A549 (cell line): ENCODE measurements at regions not wholly inside any gene's neighbourhood (a gene's known extent, or its start where the extent isn't known, plus 50 kb on each side); places are given as distances from the start of the nearest gene placed in this dataset.
A peak's percentile ranks its signal among the peaks of the same experiment; 100 is the strongest.

Source experiments
- ATAC-seq, 2 experiments: fragments of 200-7000 bp in 1 of 2; fragments of >200 bp in 1 of 2; cut with Nextera tagmentation in 1 of 2; cut with Tn5 transposase in 1 of 2; 3 replicates each; pipeline versions ENCODE4 v1.8.0 to v1.9.1; 2018 to 2020; ENCODE audit warnings: mild to moderate bottlenecking in 1 of 2, moderate library complexity in 1 of 2
- CTCF ChIA-PET: fragments of 300-600 bp; sonication (Branson Sonifier 250); formaldehyde crosslinking; extraction: SDS; loops from one replicate; lab custom pipeline; 2021; ENCODE audit warnings: antibody characterized with exemption, inconsistent platforms; lab: Yijun Ruan, JAX
- POLR2A ChIA-PET: fragments of 350-600 bp; formaldehyde crosslinking; extraction: SDS; loops from one replicate; lab custom pipeline; 2021; ENCODE audit warnings: antibody characterized with exemption, inconsistent platforms; lab: Yijun Ruan, JAX
- DNase-seq, 2 experiments: peaks; one replicate each; pipeline versions ENCODE4 v3.0.0 to v3.0.0-alpha.2; 2011 to 2016; ENCODE audit warnings: low read depth in 1 of 2, low spot score in 1 of 2
- FAIRE-seq: peaks from 2 replicates; lab custom pipeline; 2011; peaks lifted over from hg19 to GRCh38; lab: Jason Lieb, UNC
- H3K27ac ChIP-seq, 2 experiments: fragments of >200 bp; sonication (Bioruptor Twin); formaldehyde crosslinking; 3 replicates each; pipeline ENCODE4 v1.5.1; 2016 to 2017
- H3K4me1 ChIP-seq: fragments of >200 bp; sonication (Bioruptor Twin); formaldehyde crosslinking; 3 replicates; pipeline ENCODE4 v1.6.1; 2016
- H3K4me2 ChIP-seq: fragments of >200 bp; sonication (Bioruptor Twin); formaldehyde crosslinking; 3 replicates; pipeline ENCODE4 v1.6.1; 2016
- H3K4me3 ChIP-seq: fragments of >200 bp; sonication (Bioruptor Twin); formaldehyde crosslinking; 3 replicates; pipeline ENCODE4 v1.5.1; 2016
- H3K9me3 ChIP-seq: fragments of >200 bp; sonication (Bioruptor Twin); formaldehyde crosslinking; 3 replicates; pipeline ENCODE4 v1.6.1; 2016
- CBX2 ChIP-seq: fragments of 200-600 bp; sonication (generic); IDR thresholded peaks from 2 replicates; pipeline ENCODE4 v1.6.1; 2016; ENCODE audit warnings: low read depth, mild to moderate bottlenecking, borderline replicate concordance
- CEBPB ChIP-seq, 2 experiments: fragments of >200 bp in 1 of 2; sonication (Bioruptor Twin) in 1 of 2; formaldehyde crosslinking in 1 of 2; IDR thresholded peaks; 2 replicates each; pipeline ENCODE4 v1.6.1; 2012 to 2016
- CHD2 ChIP-seq: fragments of 150-350 bp; IDR thresholded peaks from 2 replicates; pipeline ENCODE4 v1.6.1; 2014; ENCODE audit warnings: low read length; ENCODE audit not compliant: partially characterized antibody
- FOSL2 ChIP-seq, 2 experiments: fragments of 450-650 bp in 1 of 2; fragments of >200 bp in 1 of 2; sonication (Bioruptor Twin) in 1 of 2; formaldehyde crosslinking; IDR thresholded peaks; 2 replicates each; pipeline versions ENCODE4 v1.5.0 to v1.6.1; 2016 to 2020; ENCODE audit warnings: mild to moderate bottlenecking in 1 of 2, moderate library complexity in 1 of 2
- HMGXB4 ChIP-seq: fragments of 250-450 bp; sonication (Bioruptor Pico); IDR thresholded peaks from 2 replicates; pipeline ENCODE4 v1.5.0; 2021; ENCODE audit warnings: mild to moderate bottlenecking, moderate library complexity, borderline replicate concordance
- HOXB13 ChIP-seq: fragments of 250-450 bp; sonication (Bioruptor Pico); IDR thresholded peaks from 2 replicates; pipeline ENCODE4 v1.5.0; 2020; ENCODE audit warnings: low read depth, mild to moderate bottlenecking, moderate library complexity
- KDM1A ChIP-seq: fragments of 200-600 bp; sonication (generic); IDR thresholded peaks from 2 replicates; pipeline ENCODE4 v1.6.1; 2016; ENCODE audit warnings: low read depth, mild to moderate bottlenecking
- KDM5A ChIP-seq: fragments of 200-600 bp; sonication (generic); IDR thresholded peaks from 2 replicates; pipeline ENCODE4 v1.6.1; 2016; ENCODE audit warnings: antibody characterized with exemption, mild to moderate bottlenecking
- MAFK ChIP-seq: fragments of 450-650 bp; IDR thresholded peaks from 2 replicates; pipeline ENCODE4 v1.6.1; 2014; ENCODE audit not compliant: partially characterized antibody
- NFE2L2 ChIP-seq: fragments of 150-350 bp; conservative IDR thresholded peaks from 2 replicates; pipeline ENCODE4 v1.6.1; 2014; ENCODE audit warnings: low read length
- NPAS2 ChIP-seq: fragments of 250-450 bp; sonication (Bioruptor Pico); IDR thresholded peaks from 2 replicates; pipeline ENCODE4 v1.8.0; 2022; ENCODE audit warnings: mild to moderate bottlenecking, moderate library complexity, borderline replicate concordance
- PBX3 ChIP-seq: IDR thresholded peaks from 2 replicates; pipeline ENCODE4 v1.6.1; 2012
- PHF8 ChIP-seq: fragments of 200-600 bp; sonication (generic); IDR thresholded peaks from 2 replicates; pipeline ENCODE4 v1.6.1; 2016; ENCODE audit warnings: low read depth, mild to moderate bottlenecking, antibody characterized with exemption, moderate library complexity, borderline replicate concordance
- POLR2AphosphoS2 ChIP-seq: conservative IDR thresholded peaks from 2 replicates; pipeline ENCODE4 v1.6.1; 2012; ENCODE audit warnings: low read length, improper control_type of control experiment, inconsistent platforms
- RAD21 ChIP-seq, 2 experiments: fragments of >200 bp in 1 of 2; sonication (Bioruptor Twin) in 1 of 2; formaldehyde crosslinking in 1 of 2; IDR thresholded peaks in 1 of 2; conservative IDR thresholded peaks in 1 of 2; 2 replicates in 1 of 2; 3 replicates in 1 of 2; pipeline ENCODE4 v1.6.1; 2012 to 2018; ENCODE audit warnings: inconsistent platforms in 1 of 2
- RCOR1 ChIP-seq: fragments of 150-350 bp; IDR thresholded peaks from 2 replicates; pipeline ENCODE4 v1.6.1; 2014; ENCODE audit warnings: antibody characterized with exemption, low read length, low read depth
- REST ChIP-seq: fragments of 200-600 bp; sonication (generic); IDR thresholded peaks from 2 replicates; pipeline ENCODE4 v1.6.1; 2016; ENCODE audit warnings: antibody characterized with exemption, mild to moderate bottlenecking, moderate library complexity
- RFX5 ChIP-seq: fragments of 450-650 bp; IDR thresholded peaks from 2 replicates; pipeline ENCODE4 v1.7.1; 2014; ENCODE audit warnings: antibody characterized with exemption, mild to moderate bottlenecking, moderate library complexity
- RNF2 ChIP-seq: fragments of 200-600 bp; sonication (generic); IDR thresholded peaks from 2 replicates; pipeline ENCODE4 v1.6.1; 2016; ENCODE audit warnings: low read depth, mild to moderate bottlenecking, antibody characterized with exemption, moderate library complexity, borderline replicate concordance
- SMC3 ChIP-seq: fragments of >200 bp; sonication (Bioruptor Twin); formaldehyde crosslinking; IDR thresholded peaks from 3 replicates; pipeline ENCODE4 v1.6.1; 2018; ENCODE audit warnings: inconsistent platforms
- TFCP2L1 ChIP-seq: fragments of 250-450 bp; sonication (Bioruptor Pico); IDR thresholded peaks from 2 replicates; pipeline ENCODE4 v1.5.0; 2021; ENCODE audit warnings: mild to moderate bottlenecking
- USF2 ChIP-seq: fragments of 450-650 bp; IDR thresholded peaks from 2 replicates; pipeline ENCODE4 v1.6.1; 2014; ENCODE audit warnings: antibody characterized with exemption
- ZC3H11A ChIP-seq: fragments of 450-650 bp; IDR thresholded peaks from 2 replicates; pipeline ENCODE4 v1.6.1; 2014; ENCODE audit warnings: antibody characterized with exemption, mild to moderate bottlenecking
- whole genome bisulfite sequencing: methylation state at CpG from one replicate; pipeline ENCODE4 v1.1.6; 2017; ENCODE audit errors: missing lambda C conversion rate; 5-methylcytosine and 5-hydroxymethylcytosine counted together

- Histone ChIP-seq H3K4me3 (no peak overlapping the region), H3K9me3 (no peaks in the 10 kb centered on the region), H3K4me2 (0 out of 3 replicates have a peak overlapping the region, but pooled peaks have one; percentile 19), H3K4me1 (0 out of 3 replicates have a peak, but pooled peaks cover 8% of the 10 kb centered on the region), H3K27ac (no peak overlapping the region)
- FAIRE-seq: no peak
- ChIA-PET CTCF (no interaction called here), POLR2A (no interaction called here)
- no peak for ATAC-seq
- no peak for DNase-seq
- TF ChIP-seq TFCP2L1 (CRISPR knock-in tag) (no peak), KDM5A (no peak), HOXB13 (CRISPR knock-in tag) (no peak), RFX5 (no peak), RAD21 (conservative IDR thresholded peaks at IDR 0.05 in 1 of 2, IDR thresholded peaks at IDR 0.05 in 1 of 2) (no peak), FOSL2 (IDR thresholded peaks at IDR 0.05) (no peak), FOSL2 (CRISPR knock-in tag; IDR thresholded peaks at IDR 0.05) (no peak), NFE2L2 (no peak), CEBPB (IDR thresholded peaks at IDR 0.05) (no peak), SMC3 (no peak)
- 53% methylated on average over 5 of the region's 5 CpGs for WGBS
These were observed 556.3 kb downstream of the PPARGC1A start for GRCh38 chr4:23333556-23333945.

GRCh38 chr4:23332313-23332712 lies 557.5 kb downstream of the PPARGC1A start:
- H3K4me2 ChIP-seq: no peak overlapping the region
- H3K27ac ChIP-seq: no peak overlapping the region
- ChIA-PET POLR2A (no interaction called here), CTCF (no interaction called here)
- ATAC-seq: no peak
- WGBS: 36% methylated on average over 2 of the region's 2 CpGs
- no peak overlapping the region for H3K4me3 ChIP-seq
- no peak for TF ChIP-seq NFE2L2
- TF ChIP-seq KDM1A: no peak
- TF ChIP-seq MAFK: no peak
- TF ChIP-seq ZC3H11A: no peak
- TF ChIP-seq PHF8: no peak
- no peak for TF ChIP-seq HMGXB4 (CRISPR knock-in tag)
- no peak for TF ChIP-seq RNF2
- no peak for TF ChIP-seq USF2
- no peak for TF ChIP-seq PBX3
- TF ChIP-seq NPAS2 (CRISPR knock-in tag): no peak
- H3K9me3 ChIP-seq: no peaks in the 10 kb centered on the region
- H3K4me1 ChIP-seq: 0 out of 3 replicates have a peak, but pooled peaks cover 8% of the 10 kb centered on the region
- DNase-seq: no peak
- no peak for FAIRE-seq

GRCh38 chr4:23327120-23327519 lies 562.7 kb downstream of the PPARGC1A start:
- POLR2A ChIA-PET: no interaction called here
- no peak for DNase-seq
- no peak overlapping the region for H3K4me3 ChIP-seq
- H3K9me3 ChIP-seq: no peaks in the 10 kb centered on the region
- H3K4me2 ChIP-seq: no peak overlapping the region
- no peak for FAIRE-seq
- no peaks in the 10 kb centered on the region for H3K4me1 ChIP-seq
- WGBS: 53% methylated on average over 1 of the region's 1 CpG
- ATAC-seq: no peak
- no peak overlapping the region for H3K27ac ChIP-seq
- no peak for TF ChIP-seq CHD2
- TF ChIP-seq POLR2AphosphoS2: no peak
- TF ChIP-seq RAD21 (conservative IDR thresholded peaks at IDR 0.05 in 1 of 2, IDR thresholded peaks at IDR 0.05 in 1 of 2): no peak
- no peak for TF ChIP-seq HOXB13 (CRISPR knock-in tag)
- no peak for TF ChIP-seq MAFK
- no peak for TF ChIP-seq PBX3
- TF ChIP-seq REST: no peak
- no peak for TF ChIP-seq CBX2
- TF ChIP-seq NPAS2 (CRISPR knock-in tag): no peak
- no peak for TF ChIP-seq RCOR1
- CTCF ChIA-PET: no interaction called here
